CD14-positive monocyte (primary cell): ENCODE measurements at regions not wholly inside any gene's neighbourhood (a gene's known extent, or its start where the extent isn't known, plus 50 kb on each side); places are given as distances from the start of the nearest gene placed in this dataset.

Source experiments
- DNase-seq, 3 donors: peaks; one replicate each; pipeline ENCODE4 v3.0.0-alpha.2; 2011 to 2022
- H2AFZ ChIP-seq: 2 replicates; pipeline ENCODE4 v1.6.0; 2012; ENCODE audit warnings: mild to moderate bottlenecking, low read depth, low read length, inconsistent platforms; ENCODE audit not compliant: insufficient read depth, poor library complexity, severe bottlenecking
- H3K27ac ChIP-seq, 2 donors: 1 replicate in 1 of 2; 2 replicates in 1 of 2; pipeline ENCODE4 v1.5.1; 2012 to 2013; ENCODE audit warnings: low read length in 2 of 2, control low read depth in 1 of 2, inconsistent platforms in 1 of 2, low read depth in 1 of 2, mild to moderate bottlenecking in 1 of 2
- H3K27me3 ChIP-seq, 2 donors: one replicate each; pipeline versions ENCODE4 v1.6.0 to v1.6.1; 2011 to 2013; ENCODE audit warnings: low read length in 2 of 2; ENCODE audit not compliant: control insufficient read depth in 2 of 2, insufficient read depth in 2 of 2
- H3K36me3 ChIP-seq, 2 donors: replicated peaks in 1 of 2; 1 replicate in 1 of 2; 2 replicates in 1 of 2; pipeline versions ENCODE4 v1.5.1 to v1.6.1; 2012 to 2013; ENCODE audit warnings: low read length in 2 of 2, control low read depth in 1 of 2, inconsistent platforms in 1 of 2, mild to moderate bottlenecking in 1 of 2; ENCODE audit not compliant: insufficient read depth in 2 of 2, control insufficient read depth in 1 of 2
- H3K4me1 ChIP-seq, 2 donors: 1 replicate in 1 of 2; 2 replicates in 1 of 2; pipeline versions ENCODE4 v1.5.1 to v1.6.1; 2012 to 2013; ENCODE audit warnings: low read length in 2 of 2, control low read depth in 1 of 2, inconsistent platforms in 1 of 2, mild to moderate bottlenecking in 1 of 2, moderate library complexity in 1 of 2; ENCODE audit not compliant: insufficient read depth in 2 of 2, control insufficient read depth in 1 of 2
- H3K4me2 ChIP-seq: replicated peaks from 2 replicates; pipeline ENCODE3; 2012; ENCODE audit warnings: low read length, moderate library complexity, mild to moderate bottlenecking; ENCODE audit not compliant: poor library complexity, severe bottlenecking; ENCODE audit errors: extremely low read depth
- H3K4me3 ChIP-seq, 3 experiments: fragments of 200-600 bp in 1 of 3; sonication (generic) in 1 of 3; replicated peaks in 1 of 3; 1 replicate in 2 of 3; 2 replicates in 1 of 3; pipeline ENCODE4 v1.5.1; 2011 to 2013; ENCODE audit warnings: low read length in 3 of 3, mild to moderate bottlenecking in 3 of 3, control low read depth in 2 of 3, low read depth in 2 of 3, inconsistent platforms in 1 of 3, moderate library complexity in 1 of 3
- H3K79me2 ChIP-seq: 2 replicates; pipeline ENCODE4 v1.6.0; 2012; ENCODE audit warnings: mild to moderate bottlenecking, control low read depth, inconsistent platforms, low read length, moderate library complexity; ENCODE audit not compliant: insufficient read depth
- H3K9ac ChIP-seq: 2 replicates; pipeline ENCODE4 v1.6.0; 2017; ENCODE audit warnings: low read length, mild to moderate bottlenecking; ENCODE audit not compliant: insufficient read depth, poor library complexity, severe bottlenecking
- H3K9me3 ChIP-seq, 2 donors: replicated peaks in 1 of 2; 1 replicate in 1 of 2; 2 replicates in 1 of 2; pipeline versions ENCODE4 v1.5.1 to v1.6.1; 2012 to 2013; ENCODE audit warnings: low read length in 2 of 2, control low read depth in 1 of 2; ENCODE audit not compliant: control insufficient read depth in 1 of 2, insufficient read depth in 1 of 2
- H4K20me1 ChIP-seq: 2 replicates; pipeline ENCODE4 v1.6.0; 2012; ENCODE audit warnings: mild to moderate bottlenecking, low read length, control low read depth, moderate library complexity; ENCODE audit not compliant: insufficient read depth
- H3K27ac Mint-ChIP-seq, 7 donors: one replicate each; pipeline ENCODE4 v1.8.0; 2020; ENCODE audit warnings: mild to moderate bottlenecking in 7 of 7, mixed read lengths in 7 of 7, moderate library complexity in 6 of 7, inconsistent platforms in 2 of 7
- H3K27me3 Mint-ChIP-seq, 3 donors: one replicate each; pipeline ENCODE4 v1.8.0; 2021 to 2022; ENCODE audit warnings: low read depth in 3 of 3, mild to moderate bottlenecking in 3 of 3, mixed read lengths in 3 of 3, moderate library complexity in 3 of 3, inconsistent platforms in 1 of 3
- H3K36me3 Mint-ChIP-seq, 2 donors: one replicate each; pipeline ENCODE4 v1.8.0; 2020; ENCODE audit warnings: mixed read lengths in 2 of 2, inconsistent platforms in 1 of 2, mild to moderate bottlenecking in 1 of 2
- H3K4me1 Mint-ChIP-seq: one replicate; pipeline ENCODE4 v1.8.0; 2020; ENCODE audit warnings: mild to moderate bottlenecking, mixed read lengths
- H3K4me3 Mint-ChIP-seq, 2 donors: one replicate each; pipeline ENCODE4 v1.8.0; 2020; ENCODE audit warnings: mild to moderate bottlenecking in 2 of 2, mixed read lengths in 2 of 2, moderate library complexity in 1 of 2
- H3K9me3 Mint-ChIP-seq, 7 donors: one replicate each; pipeline ENCODE4 v1.8.0; 2020 to 2022; ENCODE audit warnings: mixed read lengths in 7 of 7, mild to moderate bottlenecking in 6 of 7, moderate library complexity in 6 of 7, inconsistent platforms in 2 of 7
- CTCF ChIP-seq: fragments of 200-600 bp; IDR thresholded peaks from one replicate; pipeline ENCODE4 v1.8.0; 2022; ENCODE audit warnings: antibody characterized with exemption, mild to moderate bottlenecking
- WGBS: methylation state at CpG from one replicate; pipeline ENCODE4 v1.1.5; 2013; ENCODE audit warnings: missing lambda C conversion rate; ENCODE audit not compliant: insufficient coverage; 5-methylcytosine and 5-hydroxymethylcytosine counted together
- intact Hi-C, 2 donors: fragments of 100-400 bp; cut with micrococcal nuclease; formaldehyde crosslinking; loops; one replicate each; pipeline versions ENCODE4 v1.15.0 to v1.15.1; 2023

GRCh38 chrX:7334253-7334935 lies 186.4 kb upstream of the PUDP start:
- intact Hi-C loops = no loop called here
- no peak overlapping the region for H3K27ac Mint-ChIP-seq
- H3K9me3 Mint-ChIP-seq = peaks cover 0 to 4% (median 2%) of the 10 kb centered on the region in 7 donors
- no peak for DNase-seq
- Histone ChIP-seq H3K79me2 (no peaks in the 10 kb centered on the region), H4K20me1 (no peaks in the 10 kb centered on the region), H3K27me3 (no peaks in the 10 kb centered on the region), H2AFZ (no peak overlapping the region), H3K4me1 (no peaks in the 10 kb centered on the region), H3K36me3 (peaks cover 0 to 12% of the 10 kb centered on the region in 2 donors), H3K4me3 (no peak overlapping the region), H3K27ac (no peak overlapping the region), H3K4me2 (no peak overlapping the region), H3K9me3 (no peaks in the 10 kb centered on the region), H3K9ac (no peak overlapping the region)
- no CpG with 5 or more reads among the region's 5 CpGs for WGBS
- no peaks in the 10 kb centered on the region for H3K27me3 Mint-ChIP-seq
- no peak for TF ChIP-seq CTCF
- H3K4me1 Mint-ChIP-seq = no peaks in the 10 kb centered on the region
- H3K4me3 Mint-ChIP-seq = no peak overlapping the region
- H3K36me3 Mint-ChIP-seq = peaks cover 16 to 25% of the 10 kb centered on the region in 2 donors

GRCh38 chrX:7330971-7331746 lies 183.2 kb upstream of the PUDP start:
- Mint-ChIP-seq H3K4me1 (no peaks in the 10 kb centered on the region), H3K9me3 (peaks cover 0 to 9% (median 3%) of the 10 kb centered on the region in 7 donors), H3K27me3 (no peaks in the 10 kb centered on the region), H3K36me3 (peaks cover 22 to 38% of the 10 kb centered on the region in 2 donors), H3K27ac (peak overlapping the region in 2 of 7 donors; percentile 12 to 75), H3K4me3 (no peak overlapping the region)
- no peaks in the 10 kb centered on the region for H3K9me3 ChIP-seq
- H3K9ac ChIP-seq = no peak overlapping the region
- H3K27me3 ChIP-seq = no peaks in the 10 kb centered on the region
- TF ChIP-seq CTCF = no peak
- H3K4me1 ChIP-seq = no peaks in the 10 kb centered on the region
- peaks cover 0 to 12% of the 10 kb centered on the region in 2 donors for H3K36me3 ChIP-seq
- intact Hi-C loops = no loop called here
- no peak overlapping the region for H3K4me3 ChIP-seq
- H3K27ac ChIP-seq = no peak overlapping the region
- H3K4me2 ChIP-seq = no peak overlapping the region
- WGBS = 100% methylated on average over 1 of the region's 11 CpGs
- no peak for DNase-seq
- no peak overlapping the region for H2AFZ ChIP-seq
- H4K20me1 ChIP-seq = no peaks in the 10 kb centered on the region
- H3K79me2 ChIP-seq = no peaks in the 10 kb centered on the region
